Small intestine (tissue), 7 donors: ENCODE measurements at regions not wholly inside any gene's neighbourhood (a gene's known extent, or its start where the extent isn't known, plus 50 kb on each side); places are given as distances from the start of the nearest gene placed in this dataset.

Source experiments
- DNase-seq, 2 donors: peaks; one replicate each; pipeline versions ENCODE4 v3.0.0 to v3.0.0-alpha.2; 2013
- FAIRE-seq: peaks from 2 replicates; lab custom pipeline; 2012; peaks lifted over from hg19 to GRCh38; lab: Jason Lieb, UNC
- H3K27ac ChIP-seq, 3 donors: one replicate each; pipeline ENCODE4 v1.5.1; 2013; ENCODE audit warnings: low read length in 2 of 3, mild to moderate bottlenecking in 2 of 3, control low read depth in 1 of 3, inconsistent platforms in 1 of 3, low read depth in 1 of 3, moderate library complexity in 1 of 3
- H3K27me3 ChIP-seq, 3 donors: one replicate each; pipeline ENCODE4 v1.6.1; 2013; ENCODE audit warnings: low read length in 3 of 3, inconsistent platforms in 1 of 3; ENCODE audit not compliant: control insufficient read depth in 3 of 3, insufficient read depth in 3 of 3
- H3K36me3 ChIP-seq, 3 donors: one replicate each; pipeline ENCODE4 v1.6.1; 2013; ENCODE audit warnings: low read length in 3 of 3, inconsistent platforms in 1 of 3, low read depth in 1 of 3, mild to moderate bottlenecking in 1 of 3, moderate library complexity in 1 of 3; ENCODE audit not compliant: control insufficient read depth in 3 of 3, insufficient read depth in 2 of 3
- H3K4me1 ChIP-seq, 3 donors: one replicate each; pipeline ENCODE4 v1.6.1; 2013; ENCODE audit warnings: low read length in 2 of 3, inconsistent platforms in 1 of 3, low read depth in 1 of 3, mild to moderate bottlenecking in 1 of 3, moderate library complexity in 1 of 3; ENCODE audit not compliant: control insufficient read depth in 3 of 3, insufficient read depth in 2 of 3
- H3K4me3 ChIP-seq, 3 donors: one replicate each; pipeline ENCODE4 v1.5.1; 2013; ENCODE audit warnings: low read length in 3 of 3, control low read depth in 1 of 3, inconsistent platforms in 1 of 3, low read depth in 1 of 3, mild to moderate bottlenecking in 1 of 3, moderate library complexity in 1 of 3
- H3K9me3 ChIP-seq, 2 donors: one replicate each; pipeline ENCODE4 v1.6.1; 2013; ENCODE audit warnings: low read depth in 1 of 2, low read length in 1 of 2; ENCODE audit not compliant: control insufficient read depth in 2 of 2, insufficient read depth in 1 of 2
- WGBS, 3 donors: extraction: QIAGEN DNeasy Blood & Tissue Kit; methylation state at CpG; one replicate each; pipeline ENCODE4 v1.1.7; 2013; 5-methylcytosine and 5-hydroxymethylcytosine counted together
- donor health status: healthy with polysubstance abuse.
- donor health status: control.
- donor health status: control.
- donor health status: Bipolar disorder and iron deficiency.
- donor health status: healthy.

DNA sequence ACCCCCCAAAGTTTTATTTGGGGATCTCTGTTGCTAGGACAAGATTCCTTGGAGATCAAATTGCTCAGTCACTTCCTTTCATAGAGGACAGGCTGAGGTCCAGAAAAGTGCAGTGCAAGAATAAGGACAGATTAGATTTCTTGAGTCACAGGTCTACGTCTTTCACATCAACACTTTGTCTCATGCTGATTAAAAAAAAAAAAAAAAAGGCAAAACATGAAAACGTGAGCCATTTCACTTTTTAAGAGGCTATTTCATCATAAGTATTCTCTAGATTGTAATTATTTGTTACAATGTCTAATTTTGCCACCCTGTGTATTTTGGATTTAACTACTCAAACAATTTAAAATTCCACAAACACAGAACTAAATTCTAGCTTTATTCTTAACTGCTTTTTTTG, 647.0 kb downstream of the TRAM1L1 start:
- Histone ChIP-seq H3K9me3 (no peaks in the 10 kb centered on the region), H3K27me3 (no peaks in the 10 kb centered on the region), H3K27ac (no peak overlapping the region), H3K36me3 (no peaks in the 10 kb centered on the region), H3K4me3 (no peak overlapping the region), H3K4me1 (no peaks in the 10 kb centered on the region)
- FAIRE-seq (no peak), DNase-seq (no peak)
- 23 to 24% (median 24%) methylated on average over 2 of the region's 2 CpGs for WGBS, 3 donors

DNA sequence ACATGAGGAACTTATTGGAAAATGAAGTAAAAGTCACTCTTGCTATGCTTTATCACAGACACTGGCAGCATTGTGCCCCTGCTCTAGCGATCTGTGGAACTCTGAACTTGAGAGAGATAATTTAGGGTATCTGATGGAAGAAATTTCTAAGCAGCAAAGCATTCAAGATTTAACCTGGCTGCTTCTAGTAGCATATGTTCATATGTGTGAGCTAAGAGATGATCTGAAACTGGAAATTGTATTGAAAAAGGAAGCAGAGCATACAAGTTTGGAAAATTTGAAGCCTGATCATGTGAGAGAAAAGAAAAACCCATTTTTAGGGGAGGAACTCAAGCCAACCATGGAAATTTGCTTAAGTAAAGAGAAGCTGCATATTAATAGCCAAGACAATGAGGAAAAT, 657.7 kb downstream of the TRAM1L1 start:
- H3K4me3 ChIP-seq, result no peak overlapping the region
- no peaks in the 10 kb centered on the region for H3K4me1 ChIP-seq
- H3K27ac ChIP-seq, result no peak overlapping the region
- 88 to 95% (median 93%) methylated on average over 1 of the region's 1 CpG for WGBS, 3 donors
- DNase-seq (no peak), FAIRE-seq (no peak)
- H3K36me3 ChIP-seq, result no peaks in the 10 kb centered on the region
- no peaks in the 10 kb centered on the region for H3K27me3 ChIP-seq
- H3K9me3 ChIP-seq, result peaks cover 0 to 13% of the 10 kb centered on the region in 2 donors

- Histone ChIP-seq H3K27me3 (no peaks in the 10 kb centered on the region), H3K36me3 (no peaks in the 10 kb centered on the region), H3K4me3 (no peak overlapping the region), H3K27ac (no peak overlapping the region), H3K9me3 (no peaks in the 10 kb centered on the region), H3K4me1 (no peaks in the 10 kb centered on the region)
- no peak for DNase-seq
- no peak for FAIRE-seq
- WGBS, 3 donors, result 61 to 79% (median 68%) methylated on average over 2 of the region's 2 CpGs
Measured at GRCh38 chr4:116413222-116413621, 672.2 kb downstream of the TRAM1L1 start.

GRCh38 chr4:116401293-116401692, 684.1 kb downstream of the TRAM1L1 start:
- Histone ChIP-seq H3K4me1 (no peaks in the 10 kb centered on the region), H3K27ac (no peak overlapping the region), H3K36me3 (no peaks in the 10 kb centered on the region), H3K9me3 (no peaks in the 10 kb centered on the region), H3K4me3 (no peak overlapping the region), H3K27me3 (no peaks in the 10 kb centered on the region)
- 27 to 64% (median 36%) methylated on average over 4 of the region's 4 CpGs for WGBS, 3 donors
- DNase-seq (no peak), FAIRE-seq (no peak)

GRCh38 chr4:116400480-116400879, 684.9 kb downstream of the TRAM1L1 start:
- Histone ChIP-seq H3K27me3 (no peaks in the 10 kb centered on the region), H3K4me3 (no peak overlapping the region), H3K27ac (no peak overlapping the region), H3K36me3 (no peaks in the 10 kb centered on the region), H3K9me3 (no peaks in the 10 kb centered on the region), H3K4me1 (no peaks in the 10 kb centered on the region)
- FAIRE-seq (no peak), DNase-seq (no peak)
- WGBS, 3 donors, result 63 to 98% (median 93%) methylated on average over 1 of the region's 1 CpG

GRCh38 chr4:116397714-116398113, 687.7 kb downstream of the TRAM1L1 start:
- FAIRE-seq (no peak), DNase-seq (no peak)
- H3K4me3 ChIP-seq, result no peak overlapping the region
- H3K27ac ChIP-seq, result no peak overlapping the region
- WGBS, 3 donors, result 60 to 88% (median 88%) methylated on average over 3 of the region's 3 CpGs
- no peaks in the 10 kb centered on the region for H3K36me3 ChIP-seq
- no peaks in the 10 kb centered on the region for H3K27me3 ChIP-seq
- H3K4me1 ChIP-seq, result no peaks in the 10 kb centered on the region
- no peaks in the 10 kb centered on the region for H3K9me3 ChIP-seq

DNA sequence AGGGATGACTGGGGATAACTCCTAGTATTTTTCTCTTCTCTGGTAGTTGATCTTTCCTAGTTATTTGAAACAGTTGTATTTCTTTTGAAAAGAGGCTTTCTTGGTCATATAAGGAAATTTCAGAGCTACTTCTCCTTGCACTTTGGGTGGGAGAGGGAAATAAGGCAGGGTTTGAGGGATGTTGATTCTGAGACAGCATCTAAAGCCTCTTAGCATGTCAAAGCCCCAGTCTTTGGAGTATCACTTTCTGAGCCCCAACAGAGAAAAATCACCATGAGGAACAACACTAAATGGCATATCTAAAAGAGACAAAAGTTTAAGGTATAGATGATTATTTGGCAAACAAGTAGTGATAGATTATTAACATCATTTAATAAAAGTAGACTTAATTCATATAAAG, 688.1 kb downstream of the TRAM1L1 start:
- no peak overlapping the region for H3K27ac ChIP-seq
- no peak overlapping the region for H3K4me3 ChIP-seq
- H3K4me1 ChIP-seq, result no peaks in the 10 kb centered on the region
- FAIRE-seq (no peak), DNase-seq (no peak)
- no peaks in the 10 kb centered on the region for H3K27me3 ChIP-seq
- no peaks in the 10 kb centered on the region for H3K9me3 ChIP-seq
- H3K36me3 ChIP-seq, result no peaks in the 10 kb centered on the region

- no peaks in the 10 kb centered on the region for H3K27me3 ChIP-seq
- DNase-seq (no peak), FAIRE-seq (no peak)
- 81 to 93% (median 87%) methylated on average over 3 of the region's 3 CpGs for WGBS, 3 donors
- no peak overlapping the region for H3K4me3 ChIP-seq
- H3K27ac ChIP-seq, result no peak overlapping the region
- H3K4me1 ChIP-seq, result no peaks in the 10 kb centered on the region
- H3K9me3 ChIP-seq, result no peaks in the 10 kb centered on the region
- no peaks in the 10 kb centered on the region for H3K36me3 ChIP-seq
Measured at GRCh38 chr4:116395408-116395807, 690.0 kb downstream of the TRAM1L1 start.

DNA sequence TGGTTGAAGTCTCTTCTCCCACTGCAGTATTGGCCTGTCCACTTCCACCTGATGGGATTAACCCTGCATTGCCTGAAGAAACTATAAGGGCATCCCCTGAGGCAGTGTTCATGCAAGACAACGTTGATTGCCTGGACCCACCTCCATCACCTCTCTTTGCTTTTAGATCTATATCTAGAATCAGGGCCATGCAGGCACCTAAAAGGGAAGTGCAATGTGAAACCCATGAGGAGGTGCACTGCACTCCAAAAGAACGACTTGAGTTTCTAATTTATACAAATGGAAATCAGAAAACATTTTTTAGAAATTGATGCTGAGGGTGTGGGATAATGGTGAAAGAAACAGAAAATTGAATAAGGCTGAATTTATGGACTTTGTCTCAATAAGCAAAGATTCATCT, 694.4 kb downstream of the TRAM1L1 start:
- Histone ChIP-seq H3K4me1 (no peaks in the 10 kb centered on the region), H3K36me3 (no peaks in the 10 kb centered on the region), H3K9me3 (no peaks in the 10 kb centered on the region), H3K4me3 (no peak overlapping the region), H3K27ac (no peak overlapping the region), H3K27me3 (no peaks in the 10 kb centered on the region)
- no peak for FAIRE-seq
- 23 to 51% (median 28%) methylated on average over 2 of the region's 2 CpGs for WGBS, 3 donors
- DNase-seq, result no peak
